GM18858 (cell line): ENCODE measurements at regions not wholly inside any gene's neighbourhood (a gene's known extent, or its start where the extent isn't known, plus 50 kb on each side); places are given as distances from the start of the nearest gene placed in this dataset.
"Not testable (repeated sequence)": the region's sequence is repeated elsewhere in the genome, so short reads cannot be mapped to it uniquely, and the experiment has no call there.

ENCODE experiments used
- ATAC-seq: cut with Tn5 transposase; IDR thresholded peaks from one replicate; pipeline ENCODE4 v1.9.1; 2021; ENCODE audit not compliant: unreplicated experiment

- ATAC-seq: no peak
Observed at GRCh38 chr16:62404842-62405611, 368.8 kb upstream of the CDH8 start.

DNA sequence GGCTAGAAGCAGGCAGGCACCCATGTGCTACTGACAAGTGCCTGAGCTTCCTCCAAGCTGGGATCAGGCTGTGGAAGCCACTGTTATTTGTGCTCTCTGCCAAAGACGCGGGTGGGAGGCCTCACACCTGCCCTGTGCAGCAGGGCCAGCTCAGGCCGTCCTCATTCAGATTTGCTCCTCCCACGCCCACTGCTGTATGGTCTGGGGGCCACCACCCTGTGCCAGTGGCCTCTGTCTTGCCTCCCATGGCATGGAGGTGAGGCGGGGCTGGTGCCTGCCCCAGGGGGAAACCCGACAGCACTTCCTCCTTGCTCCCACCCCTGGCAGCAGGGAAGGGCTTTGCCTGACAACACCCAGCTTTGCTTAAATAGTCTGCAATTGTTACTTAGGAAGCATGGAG, 356.5 kb upstream of the CDH8 start:
- ATAC-seq: no peak

DNA sequence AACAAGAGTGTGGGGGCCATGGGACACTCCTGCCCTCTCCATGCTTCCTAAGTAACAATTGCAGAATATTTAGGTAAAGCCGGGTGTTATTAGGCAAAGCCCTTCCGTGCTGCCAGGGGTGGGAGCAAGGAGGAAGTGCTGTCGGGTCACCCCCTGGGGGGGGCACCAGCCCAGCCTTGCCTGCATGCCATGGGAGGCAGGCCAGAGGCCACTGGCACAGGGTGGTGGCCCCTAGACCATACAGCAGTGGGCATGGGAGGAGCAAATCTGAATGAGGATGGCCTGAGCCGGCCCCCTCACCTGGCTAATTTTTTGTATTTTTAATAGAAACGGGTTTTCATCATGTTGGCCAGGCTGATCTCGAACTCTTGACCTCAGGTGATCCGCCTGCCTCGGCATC, 355.7 kb upstream of the CDH8 start:
- ATAC-seq: no peak

DNA sequence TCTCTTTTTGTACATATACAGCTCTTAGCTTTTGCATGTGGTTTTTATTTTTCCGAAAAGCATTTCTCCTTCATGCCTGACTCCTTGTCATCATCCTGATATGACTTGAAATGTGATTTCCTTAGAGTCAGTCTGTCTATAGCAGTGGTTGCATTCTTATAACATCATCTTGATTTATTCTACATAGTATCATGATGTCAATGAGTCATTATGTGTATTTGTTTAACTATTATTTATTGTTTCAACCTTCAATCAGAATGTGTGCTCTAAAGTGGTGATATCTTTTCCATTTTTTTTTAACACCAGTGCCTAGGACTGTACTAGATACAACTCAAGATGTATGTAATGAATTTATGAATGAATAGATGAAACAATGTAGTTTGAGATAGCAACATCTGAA, 354.9 kb upstream of the CDH8 start:
- ATAC-seq: no peak

- no peak for ATAC-seq
Observed at GRCh38 chr16:62390214-62390613, 354.0 kb upstream of the CDH8 start.

GRCh38 chr16:62386411-62386810, 350.2 kb upstream of the CDH8 start:
- no peak for ATAC-seq

DNA sequence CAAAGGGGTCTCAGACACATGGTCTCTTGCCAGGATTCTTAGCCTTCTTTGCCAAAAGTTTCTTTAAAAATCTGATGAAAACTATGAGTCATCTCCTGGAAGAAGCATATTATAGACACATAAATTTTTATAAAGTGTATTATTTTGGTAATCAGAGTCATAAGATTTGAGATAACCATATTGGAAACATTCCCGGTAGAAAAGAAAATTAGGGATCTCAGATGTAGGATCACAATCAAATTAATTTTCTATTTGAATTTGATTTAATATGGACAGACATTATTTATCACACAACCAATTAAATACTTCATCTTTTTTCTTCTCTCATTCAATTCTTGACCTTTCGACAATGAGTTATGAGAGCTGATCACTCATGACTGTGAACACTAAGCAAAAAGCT, 347.7 kb upstream of the CDH8 start:
- no peak for ATAC-seq

DNA sequence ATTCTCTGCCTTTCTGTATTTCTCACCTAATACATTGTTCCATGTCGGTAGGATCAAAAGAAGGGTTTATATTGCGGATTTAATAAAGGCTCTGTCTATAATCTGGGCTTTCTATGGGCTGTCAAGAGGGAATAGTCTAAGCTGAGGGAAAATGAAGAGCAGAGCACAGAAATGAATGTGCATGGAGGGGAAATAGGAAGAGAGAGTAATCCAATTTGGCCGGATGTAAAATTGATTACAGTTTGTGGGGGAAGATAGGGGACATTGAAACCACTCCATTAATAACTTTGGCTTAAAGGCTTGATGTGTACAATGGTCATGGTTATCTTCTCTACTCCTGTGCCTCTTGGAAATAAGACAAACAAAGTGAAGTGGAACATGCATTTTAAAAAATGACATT, 334.2 kb upstream of the CDH8 start:
- no peak for ATAC-seq

DNA sequence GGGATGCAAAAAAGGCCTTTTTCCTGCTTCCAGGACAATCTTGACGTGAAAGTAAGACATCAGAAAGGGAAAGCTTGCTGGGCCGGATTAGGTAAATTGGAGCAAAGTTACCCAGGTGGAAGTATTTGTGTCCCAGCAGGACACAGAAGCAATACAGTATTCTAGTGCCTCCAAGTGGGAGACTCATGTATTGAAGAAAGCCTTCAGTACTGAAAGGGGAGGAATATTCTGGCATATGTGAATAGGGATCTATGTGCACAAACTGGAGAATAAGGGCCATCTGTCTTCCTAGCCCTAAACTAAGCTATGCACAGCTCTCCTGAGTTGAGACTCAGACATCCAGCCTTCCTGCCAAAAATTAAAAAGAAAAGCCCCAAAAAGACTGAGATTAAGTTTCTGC, 327.3 kb upstream of the CDH8 start:
- ATAC-seq: no peak

- no peak for ATAC-seq
Observed at GRCh38 chr16:62353355-62353754, 317.1 kb upstream of the CDH8 start.

DNA sequence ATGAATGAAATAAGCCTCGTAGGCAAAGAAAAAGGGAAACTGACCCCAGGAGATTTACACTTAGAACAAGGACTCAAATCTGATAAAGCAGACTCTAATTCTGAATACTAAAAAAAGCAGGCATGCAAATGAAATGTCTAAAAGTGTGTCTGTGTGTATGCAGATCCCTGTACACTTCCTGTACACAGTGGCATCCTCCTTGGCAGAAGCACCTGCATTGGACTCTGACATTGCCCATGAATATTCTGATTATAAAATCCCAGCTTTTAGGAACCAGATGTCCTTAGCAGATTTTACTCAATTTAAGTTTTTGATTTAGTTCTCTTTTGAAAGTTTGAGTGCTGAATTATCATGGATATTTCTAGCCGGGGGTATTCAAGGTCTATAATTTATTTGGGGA, 306.0 kb upstream of the CDH8 start:
- no peak for ATAC-seq

DNA sequence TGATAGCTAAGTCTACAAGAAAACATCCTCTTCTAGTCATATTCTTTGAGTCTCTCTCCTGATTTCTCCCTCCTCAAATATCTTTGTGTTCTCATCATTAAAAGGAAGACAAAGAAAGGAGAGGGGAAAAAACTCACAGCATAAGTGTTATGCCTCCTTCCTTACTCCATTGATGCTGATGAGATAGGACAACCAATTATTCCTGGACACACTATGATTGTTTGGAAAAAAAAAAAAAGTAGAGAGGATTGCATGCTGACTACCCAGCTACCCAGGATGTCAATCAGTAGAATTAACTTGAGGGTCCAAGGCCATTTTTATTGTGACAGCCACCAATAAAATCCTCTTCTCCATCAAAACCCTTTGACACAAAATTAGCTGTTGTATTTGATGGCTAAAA, 299.1 kb upstream of the CDH8 start:
- no peak for ATAC-seq

- ATAC-seq: no peak
Observed at GRCh38 chr16:62321606-62322005, 285.4 kb upstream of the CDH8 start.

GRCh38 chr16:62298600-62298999, 262.4 kb upstream of the CDH8 start:
- no peak for ATAC-seq

DNA sequence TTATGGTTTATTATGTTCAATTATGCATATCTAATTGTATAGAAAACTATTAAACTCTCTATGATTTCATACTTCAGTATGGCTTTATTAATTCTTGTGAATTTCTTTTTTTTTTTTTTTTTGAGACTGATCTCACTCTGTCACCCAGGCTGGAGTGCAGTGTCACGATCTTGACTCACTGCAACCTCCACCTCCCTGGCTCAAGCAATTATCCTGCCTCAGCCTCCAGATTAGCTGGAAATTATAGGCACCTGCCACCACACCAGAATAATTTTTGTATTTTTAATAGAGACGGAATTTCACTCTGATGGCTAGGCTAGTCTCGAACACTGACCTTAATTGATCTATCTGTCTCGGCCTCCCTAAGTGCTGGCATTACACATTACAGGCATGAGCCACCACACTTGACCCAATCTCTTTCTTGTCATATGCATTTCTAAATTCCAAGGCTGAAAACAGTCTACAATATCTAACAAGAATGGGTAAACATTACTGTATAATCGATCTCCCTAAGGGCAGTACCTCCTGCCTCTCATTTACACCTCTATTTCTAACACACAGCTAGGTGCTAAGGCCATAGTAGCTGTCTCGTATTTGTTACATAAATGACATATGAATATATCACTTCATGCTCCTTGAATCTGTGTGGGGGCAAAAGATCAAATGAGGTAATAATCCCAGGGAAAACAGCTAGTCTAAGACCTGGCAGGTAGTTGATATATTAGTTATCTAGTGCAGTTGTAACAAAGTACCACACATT, 258.2 kb upstream of the CDH8 start:
- ATAC-seq: no peak

DNA sequence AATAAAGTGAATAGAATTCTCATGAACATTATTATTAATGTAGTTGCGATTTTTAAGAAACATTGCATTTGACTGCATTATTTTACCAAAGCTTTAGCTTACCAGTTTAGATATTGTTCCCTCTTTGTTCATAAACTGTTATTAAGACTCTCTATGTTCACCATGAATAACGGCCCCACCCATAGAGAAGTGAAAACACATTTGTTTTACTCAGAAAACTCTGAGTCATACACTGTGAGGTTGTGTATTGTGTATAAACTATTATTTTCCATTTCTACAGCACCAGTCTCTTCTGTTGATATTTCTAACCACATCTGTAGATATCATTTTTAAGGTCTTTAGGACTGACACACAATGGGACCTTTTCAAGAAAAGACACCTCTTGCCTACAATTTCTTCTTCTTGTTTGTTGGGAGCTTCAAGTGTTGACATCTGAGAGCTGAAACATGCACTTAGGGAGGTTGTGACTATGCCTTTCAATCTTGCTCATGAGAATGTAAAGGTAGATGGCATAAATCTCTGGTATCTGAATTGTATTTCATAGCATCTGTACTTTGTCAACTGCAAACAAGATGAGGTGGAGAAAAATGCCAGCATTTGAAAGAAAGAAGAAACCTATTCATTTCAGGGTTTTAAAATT, 252.9 kb upstream of the CDH8 start:
- ATAC-seq: no peak

- no peak for ATAC-seq
Observed at GRCh38 chr16:62280506-62280905, 244.3 kb upstream of the CDH8 start.

DNA sequence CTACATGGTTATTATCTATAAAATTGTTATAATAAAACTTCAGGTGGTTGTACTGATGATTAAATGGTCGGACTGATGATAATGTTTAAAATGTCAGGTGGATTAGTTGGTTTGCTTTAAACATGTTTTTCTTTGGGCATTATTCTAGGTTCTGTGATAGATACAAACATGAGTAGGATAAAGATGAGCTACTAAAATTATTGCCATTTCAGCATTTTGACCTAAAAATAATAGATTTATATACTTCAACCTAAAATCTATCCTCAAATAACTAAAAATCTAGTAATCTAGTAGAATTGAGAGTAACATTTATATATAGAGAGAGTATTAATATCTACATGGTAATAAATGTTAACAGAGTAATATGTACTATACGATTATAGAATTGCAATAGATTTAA, 241.7 kb upstream of the CDH8 start:
- ATAC-seq: no peak

DNA sequence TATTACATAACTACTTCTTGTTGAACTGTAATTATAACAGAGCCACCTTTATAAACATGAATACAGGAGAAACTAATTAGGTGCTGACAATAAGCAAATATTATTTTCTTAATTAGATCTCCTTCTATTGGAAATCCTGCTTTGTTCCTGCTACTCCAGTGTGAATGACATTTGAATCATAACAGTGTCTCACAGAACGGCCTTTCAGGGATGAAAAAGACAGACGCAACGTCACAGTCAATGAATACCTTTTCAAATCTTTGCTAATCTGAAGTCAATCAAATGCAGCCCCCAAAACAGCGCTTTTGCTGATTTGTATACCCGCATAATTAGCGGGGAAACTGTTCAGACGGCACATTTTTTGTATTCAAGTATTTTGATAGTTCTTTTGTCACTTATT, 240.4 kb upstream of the CDH8 start:
- no peak for ATAC-seq

- ATAC-seq: no peak
Observed at GRCh38 chr16:62272035-62272434, 235.8 kb upstream of the CDH8 start.

GRCh38 chr16:62261760-62262159, 225.5 kb upstream of the CDH8 start:
- no peak for ATAC-seq

DNA sequence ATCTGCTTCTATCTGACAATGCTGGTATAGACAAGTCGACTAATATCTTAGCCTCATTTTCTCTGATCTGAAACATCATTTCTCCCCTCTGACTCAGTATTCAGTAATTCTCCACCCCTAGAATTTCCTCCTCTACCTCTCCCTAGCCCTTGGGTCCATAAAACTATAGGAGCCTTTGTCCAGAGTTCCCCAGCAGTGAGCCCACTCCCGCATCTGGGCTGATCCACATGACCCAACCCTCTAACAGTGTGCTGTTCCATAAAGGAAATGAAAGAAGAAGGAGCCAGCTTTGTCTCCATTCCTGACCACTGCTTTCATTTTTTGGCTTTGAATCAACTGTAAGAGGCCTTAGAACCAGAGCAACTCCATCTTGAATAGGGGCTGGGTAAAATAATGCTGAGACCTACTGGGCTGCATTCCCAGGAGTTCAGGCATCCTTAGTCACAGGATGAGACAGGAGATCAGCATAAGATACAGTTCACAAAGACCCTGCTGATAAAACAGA, 222.7 kb upstream of the CDH8 start:
- ATAC-seq: not testable (repeated sequence)
